ENCODE measurements at regions not wholly inside any gene's neighbourhood (a gene's known extent, or its start where the extent isn't known, plus 50 kb on each side); places are given as distances from the start of the nearest gene placed in this dataset.
A peak's percentile ranks its signal among the peaks of the same experiment; 100 is the strongest.
"Not testable (repeated sequence)": the region's sequence is repeated elsewhere in the genome, so short reads cannot be mapped to it uniquely, and the experiment has no call there.

DNA sequence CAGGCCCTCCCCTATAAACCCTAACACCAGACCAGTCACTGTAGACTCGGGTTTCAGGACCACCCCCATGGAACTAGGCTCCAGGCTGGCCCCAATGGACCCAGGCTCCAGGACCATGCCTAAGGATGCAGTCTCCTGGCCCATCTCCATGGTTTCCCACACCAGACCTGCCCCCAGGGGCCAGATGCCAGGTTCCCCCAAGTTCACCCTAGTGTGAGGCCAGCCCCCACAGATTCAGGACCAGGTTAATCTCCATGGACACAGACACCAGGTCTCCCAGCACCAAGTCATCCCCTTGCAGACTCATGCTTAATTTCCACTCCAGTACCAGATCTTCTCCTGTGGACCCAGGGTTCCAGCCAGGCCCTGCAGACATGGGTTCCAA lies 103.8 kb upstream of the LANCL2 start:
- no peak for DNase-seq

DNA sequence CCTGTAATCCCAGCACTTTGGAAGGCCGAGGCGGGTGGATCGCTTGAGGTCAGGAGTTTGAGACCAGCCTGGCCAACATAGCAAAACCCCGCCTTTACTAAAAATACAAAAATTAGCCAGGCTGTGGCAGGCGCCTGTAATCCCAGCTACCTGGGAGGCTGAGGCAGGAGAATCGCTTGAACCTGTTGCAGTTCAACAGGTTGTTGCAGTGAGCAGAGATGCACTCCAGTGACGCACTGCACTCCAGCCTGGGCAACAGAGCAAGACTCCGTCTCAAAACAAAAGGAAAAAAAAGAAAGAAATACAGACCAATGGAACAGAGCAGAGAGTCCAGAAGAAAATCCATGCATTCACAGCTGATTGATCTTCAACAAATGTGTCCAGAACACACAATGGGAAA lies 99.8 kb upstream of the LANCL2 start:
- not testable (repeated sequence) for DNase-seq

DNA sequence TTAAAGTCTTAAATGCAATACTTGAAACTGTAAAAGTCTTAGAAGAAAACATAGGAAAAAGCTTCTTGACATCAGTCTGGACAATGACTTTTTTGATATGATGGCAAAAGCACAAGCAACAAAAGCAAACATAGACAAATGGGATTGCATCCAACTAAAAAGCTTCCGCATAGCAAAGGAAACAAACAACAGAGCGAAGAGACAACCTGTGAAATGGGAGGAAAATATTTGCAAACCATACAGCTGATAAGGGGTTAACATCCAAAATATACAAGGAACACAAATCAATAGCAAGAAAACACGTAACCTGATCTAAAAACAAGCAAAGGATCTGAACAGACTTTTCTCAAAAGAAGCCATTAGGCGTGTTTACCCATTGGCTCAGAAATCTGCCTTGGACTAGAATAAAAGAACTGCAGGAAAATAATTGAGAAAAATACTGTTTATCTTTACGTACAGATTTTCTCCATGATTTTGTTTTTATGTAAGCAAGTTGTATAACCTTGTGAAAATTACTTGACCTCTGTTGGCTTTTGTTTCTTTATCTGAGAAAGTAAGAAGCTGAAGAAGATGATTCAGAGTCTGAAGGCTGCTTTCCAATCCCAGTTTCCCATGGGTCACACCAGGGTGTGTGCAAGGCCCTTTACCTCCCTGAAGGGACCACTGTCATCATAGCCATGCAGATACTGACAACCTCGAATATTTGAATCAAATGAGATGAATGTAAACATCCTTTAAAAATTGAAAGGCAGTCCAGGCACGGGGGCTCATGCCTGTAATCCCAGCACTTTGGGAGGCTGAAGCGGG lies 99.1 kb upstream of the LANCL2 start:
- no peak for DNase-seq

DNA sequence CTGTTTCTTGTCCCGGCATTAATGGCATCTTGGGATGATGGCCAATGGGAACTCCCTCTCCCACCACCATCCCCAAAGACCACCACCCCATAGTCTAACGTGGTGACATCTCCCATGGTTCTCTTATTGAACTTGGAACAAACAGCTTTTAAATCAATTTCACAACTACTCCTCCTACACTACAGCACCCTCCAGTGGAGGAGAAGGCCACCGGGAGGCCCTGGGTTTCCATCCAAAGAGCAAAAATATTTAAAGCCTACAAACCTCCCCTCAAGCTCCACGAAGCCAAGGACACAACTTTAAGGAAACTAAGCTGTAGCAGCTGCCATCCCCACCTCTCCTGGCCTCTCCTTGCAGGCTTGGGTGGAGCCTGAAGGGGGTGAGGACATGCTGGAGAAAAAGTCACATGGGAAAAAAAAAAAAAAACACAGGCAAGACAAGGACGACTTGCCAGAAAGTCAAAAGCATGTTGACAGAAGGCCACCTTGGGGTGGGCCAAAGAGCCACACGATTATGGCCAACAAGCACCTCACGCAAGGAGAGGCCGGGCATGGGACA lies 94.0 kb upstream of the LANCL2 start:
- DNase-seq = no peak

- no peak for DNase-seq
Measured at GRCh38 chr7:55271661-55272060, 93.5 kb upstream of the LANCL2 start.

DNA sequence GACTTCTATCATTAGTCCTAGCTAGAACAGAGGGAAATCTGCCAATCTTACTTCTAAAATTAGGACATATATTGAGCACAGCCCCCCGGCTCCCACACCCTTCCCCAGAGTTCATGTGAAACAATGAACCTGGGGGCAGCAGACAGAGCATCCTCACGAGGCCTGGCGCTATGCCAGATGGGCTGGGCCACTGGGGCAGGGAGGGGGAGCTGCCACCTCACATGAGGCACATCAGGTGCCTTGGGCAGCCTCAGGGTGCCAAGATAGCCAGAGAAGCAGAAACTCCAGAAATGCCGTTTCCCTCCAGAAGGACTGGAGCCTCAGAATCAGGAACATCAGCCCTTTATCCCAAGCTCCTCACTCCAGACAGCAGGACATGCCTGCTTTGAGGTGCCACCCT lies 92.8 kb upstream of the LANCL2 start:
- no peak for DNase-seq

DNA sequence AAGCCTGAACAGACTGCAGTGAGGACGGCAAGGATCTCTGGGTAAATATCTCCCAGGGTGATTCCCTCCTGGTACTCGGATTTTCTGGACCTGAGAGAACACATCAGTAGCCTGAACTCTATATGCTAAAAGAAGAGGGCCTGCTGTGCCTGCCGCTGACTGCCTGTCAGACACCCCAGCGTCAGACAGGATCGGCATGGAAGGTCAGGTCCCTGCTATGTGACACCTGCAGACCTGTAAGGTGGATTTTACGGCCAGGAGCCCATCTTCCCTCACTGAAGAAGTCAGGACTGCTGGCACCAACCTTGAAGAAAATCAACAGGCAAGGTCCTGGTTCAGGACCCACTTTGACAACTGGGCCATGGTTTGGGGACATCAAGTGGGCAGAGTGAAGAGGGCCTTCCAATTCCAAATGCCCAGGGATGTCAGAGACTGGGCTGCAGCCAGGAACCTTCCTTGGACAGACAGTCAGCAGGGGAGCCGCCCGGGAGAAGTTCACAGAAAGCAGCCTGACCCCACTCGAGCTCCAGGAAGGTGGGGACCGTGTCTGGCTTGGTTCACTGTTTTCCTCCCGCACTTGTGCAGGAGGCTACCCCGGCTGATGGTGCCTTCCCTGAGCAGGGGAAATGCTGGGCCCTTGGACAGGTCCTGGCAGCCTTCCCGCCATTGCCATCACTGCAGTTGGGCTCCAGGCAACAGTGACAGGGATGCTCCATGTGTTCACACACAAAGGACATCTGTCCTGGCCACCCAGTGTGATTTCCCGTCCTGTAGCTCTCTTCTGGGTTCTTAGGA lies 91.8 kb upstream of the LANCL2 start:
- no peak for DNase-seq

- DNase-seq = no peak
Measured at GRCh38 chr7:55274156-55274555, 91.0 kb upstream of the LANCL2 start.

DNA sequence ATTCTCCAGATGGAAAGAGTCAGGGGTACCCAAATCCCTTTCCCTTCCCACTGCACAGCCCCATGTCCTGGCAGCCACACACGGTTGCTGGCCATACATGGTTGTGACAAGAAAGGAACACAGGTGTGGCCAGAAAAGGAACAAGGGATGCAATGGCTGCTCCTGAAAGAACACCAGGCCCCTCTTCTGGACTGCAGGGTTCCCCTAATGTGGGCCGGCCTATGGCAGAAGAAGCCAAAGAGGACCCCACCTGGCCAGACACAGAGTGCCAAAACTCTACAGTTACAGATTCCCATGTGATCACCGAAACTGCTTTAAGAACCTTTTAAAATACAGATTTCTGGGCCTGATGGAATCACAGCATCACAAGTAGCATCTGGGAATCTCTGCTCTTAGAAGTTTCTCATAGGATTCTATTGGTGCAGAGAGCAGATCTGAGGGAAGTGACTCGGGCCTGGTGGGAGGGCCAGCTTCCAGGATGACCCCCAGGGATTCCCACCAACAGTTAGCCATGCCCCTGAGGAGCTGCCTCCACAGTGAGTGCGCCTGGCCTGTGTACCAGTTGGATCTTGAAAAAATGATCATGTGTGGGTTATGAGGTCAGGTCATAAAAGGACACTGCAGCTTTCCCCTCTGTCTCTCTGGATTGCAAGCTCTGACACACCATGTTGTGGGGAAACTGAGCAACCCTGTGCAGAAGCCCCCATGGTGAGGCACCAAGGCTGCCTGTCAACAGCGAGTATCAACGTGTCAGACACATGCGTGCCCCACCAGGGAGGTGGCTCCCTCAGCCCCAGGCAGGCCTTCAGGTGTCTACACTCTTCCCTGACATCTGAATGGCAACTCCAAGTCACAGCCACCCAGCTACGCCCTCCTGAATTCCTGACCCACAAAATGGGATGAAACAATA lies 89.6 kb upstream of the LANCL2 start:
- no peak for DNase-seq

DNA sequence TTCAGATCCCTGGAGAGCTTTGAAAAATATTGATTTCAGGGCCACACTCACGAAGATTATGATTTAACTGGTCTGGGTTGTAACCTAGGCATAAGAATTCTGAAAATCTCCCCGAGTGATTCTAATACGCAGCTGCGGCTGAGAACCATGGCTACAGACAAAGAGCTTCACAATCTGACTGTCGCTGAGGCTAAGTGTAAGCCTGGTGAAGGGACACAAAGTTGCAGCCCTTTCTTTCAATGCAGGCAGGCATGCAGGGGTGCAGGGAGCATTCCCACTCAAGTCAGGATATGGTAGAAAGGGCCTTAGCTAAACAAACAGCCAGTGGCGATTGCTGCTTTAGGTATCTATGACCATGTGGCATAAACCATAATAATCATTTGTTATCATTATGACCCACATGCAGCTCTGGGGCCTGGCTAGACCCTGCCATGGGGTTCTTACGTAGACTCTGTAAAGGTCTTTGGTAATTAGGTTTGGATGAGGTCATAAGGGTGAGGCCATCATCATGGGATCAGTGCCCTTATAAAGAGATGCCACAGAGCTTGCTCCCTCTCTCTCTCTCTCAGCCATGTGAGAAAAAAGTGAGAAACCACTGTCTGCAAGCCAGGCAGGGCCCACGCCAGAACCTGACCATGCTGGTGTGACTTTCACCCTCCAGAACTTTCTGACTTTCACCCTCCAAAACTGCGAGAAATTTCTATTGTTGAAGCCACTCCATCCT lies 88.4 kb upstream of the LANCL2 start:
- no peak for DNase-seq

- DNase-seq = no peak
Measured at GRCh38 chr7:55277916-55278315, 87.2 kb upstream of the LANCL2 start.

GRCh38 chr7:55278321-55278720 lies 86.8 kb upstream of the LANCL2 start:
- DNase-seq = no peak

DNA sequence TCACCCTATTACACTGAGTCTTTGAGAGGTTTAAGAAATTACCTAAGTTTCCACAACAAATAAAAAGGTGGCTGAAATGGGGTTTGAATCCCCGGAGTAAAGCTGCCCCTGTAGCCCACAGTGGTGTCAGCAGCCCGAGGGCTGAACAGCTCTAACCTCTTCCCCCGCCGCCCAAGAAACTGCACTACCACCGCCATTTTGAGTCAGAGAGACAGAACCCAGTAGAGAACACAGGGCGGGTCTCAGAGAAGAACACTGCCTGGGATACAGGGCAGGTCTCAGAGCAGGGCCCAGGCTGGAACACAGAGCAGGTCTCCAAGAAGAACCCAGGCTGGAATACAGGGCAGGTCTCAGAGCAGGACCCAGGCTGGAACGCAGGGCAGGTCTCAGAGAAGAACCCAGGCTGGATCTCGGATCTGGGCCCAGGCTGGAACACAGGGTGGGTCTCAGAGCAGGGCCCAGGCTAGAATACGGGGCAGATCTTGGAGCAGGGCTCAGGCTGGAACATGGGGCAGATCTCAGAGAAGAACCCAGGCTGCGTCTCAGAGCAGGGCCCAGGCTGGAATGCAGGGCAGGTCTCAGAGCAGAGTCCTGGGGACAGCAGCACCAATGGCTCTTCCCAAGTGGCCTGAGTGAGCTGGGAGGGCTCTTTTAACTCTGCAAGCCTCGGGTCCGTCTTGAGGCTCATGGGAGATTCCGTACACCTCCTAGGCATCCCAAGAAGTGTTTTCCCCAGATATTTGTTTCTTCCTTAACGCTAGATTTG lies 85.9 kb upstream of the LANCL2 start:
- no peak for DNase-seq

DNA sequence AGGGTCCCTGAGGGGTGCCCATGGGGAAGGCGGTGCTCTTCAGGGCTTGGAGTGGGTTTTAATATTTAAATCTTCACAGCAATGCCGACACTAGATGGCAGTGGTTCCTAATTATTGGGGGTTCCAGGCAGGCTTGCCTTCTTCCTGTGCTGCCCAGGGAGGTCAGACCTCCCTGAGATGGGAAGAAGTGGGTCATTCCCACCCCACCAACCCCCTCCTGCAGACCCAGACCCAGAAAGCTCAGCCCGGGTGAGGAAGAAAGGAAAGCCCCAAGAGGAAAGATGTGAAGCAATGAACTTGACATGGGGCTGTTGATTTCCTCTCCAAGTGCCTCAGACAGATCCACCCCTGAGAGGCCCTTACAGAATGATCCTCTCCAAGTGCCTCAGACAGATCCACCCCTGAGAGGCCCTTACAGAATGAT lies 85.1 kb upstream of the LANCL2 start:
- DNase-seq = peak in 1 of 2 experiments; percentile 15

GRCh38 chr7:55285665-55286064 lies 79.5 kb upstream of the LANCL2 start:
- no peak for DNase-seq

- no peak for DNase-seq
Measured at GRCh38 chr7:55286666-55287065, 78.5 kb upstream of the LANCL2 start.

- DNase-seq = peak in 1 of 2 experiments; percentile 16
Measured at GRCh38 chr7:55288070-55288824, 76.9 kb upstream of the LANCL2 start.

DNA sequence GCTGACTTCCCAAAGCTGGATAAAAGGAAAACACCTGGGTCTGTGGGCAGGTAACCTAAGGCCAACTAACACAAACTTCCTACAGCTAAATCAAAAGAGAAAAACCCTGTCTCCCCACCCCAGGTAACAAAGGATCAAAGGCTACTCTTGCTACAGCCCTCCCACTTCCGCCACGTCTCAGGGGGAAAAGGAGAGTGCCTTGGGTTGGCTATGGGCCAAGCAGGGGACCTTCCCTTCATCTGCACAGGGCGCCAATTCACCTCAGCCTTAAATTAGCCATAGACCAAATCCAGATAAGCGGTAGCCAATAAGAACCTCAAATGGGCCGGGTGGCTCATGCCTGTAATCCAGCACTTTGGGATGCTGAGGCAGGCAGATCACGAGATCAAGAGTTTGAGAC lies 69.1 kb upstream of the LANCL2 start:
- DNase-seq = no peak

- no peak for DNase-seq
Measured at GRCh38 chr7:55299273-55299967, 65.7 kb upstream of the LANCL2 start.

GRCh38 chr7:55303220-55303619 lies 61.9 kb upstream of the LANCL2 start:
- no peak for DNase-seq

All from cerebellar nuclear complex (tissue), 1 donor.